GM23338 (cell line): ENCODE measurements at regions not wholly inside any gene's neighbourhood (a gene's known extent, or its start where the extent isn't known, plus 50 kb on each side); places are given as distances from the start of the nearest gene placed in this dataset.

Source experiments
- CREB1 ChIP-seq: fragments of 250-450 bp; sonication (Bioruptor Pico); IDR thresholded peaks from 2 replicates; pipeline ENCODE4 v1.5.0; 2020; ENCODE audit warnings: low read depth, mild to moderate bottlenecking, moderate library complexity
- EZH2 ChIP-seq: fragments of 200-600 bp; sonication (generic); IDR thresholded peaks from one replicate; pipeline ENCODE4 v1.8.0; 2017; ENCODE audit warnings: antibody characterized with exemption, mild to moderate bottlenecking, low read depth; ENCODE audit not compliant: unreplicated experiment
- JUNB ChIP-seq: IDR thresholded peaks from one replicate; pipeline ENCODE4 v1.6.1; 2016; ENCODE audit warnings: antibody characterized with exemption; ENCODE audit not compliant: unreplicated experiment
- POLR2AphosphoS5 ChIP-seq: IDR thresholded peaks from 2 replicates; pipeline ENCODE4 v1.6.1; 2016; ENCODE audit warnings: antibody characterized with exemption, low read depth
- REST ChIP-seq: IDR thresholded peaks from one replicate; pipeline ENCODE4 v1.6.1; 2018; ENCODE audit warnings: antibody characterized with exemption; ENCODE audit not compliant: unreplicated experiment
- TF ChIP-seq, protein P1 (sequence below), 2 experiments: fragments of 200-600 bp in 1 of 2; sonication (generic) in 1 of 2; conservative IDR thresholded peaks; 2 replicates each; pipeline versions ENCODE4 v1.5.1 to v1.6.1; 2016 to 2017; ENCODE audit warnings: antibody characterized with exemption in 2 of 2, low read depth in 2 of 2, mild to moderate bottlenecking in 2 of 2, moderate library complexity in 1 of 2

DNA sequence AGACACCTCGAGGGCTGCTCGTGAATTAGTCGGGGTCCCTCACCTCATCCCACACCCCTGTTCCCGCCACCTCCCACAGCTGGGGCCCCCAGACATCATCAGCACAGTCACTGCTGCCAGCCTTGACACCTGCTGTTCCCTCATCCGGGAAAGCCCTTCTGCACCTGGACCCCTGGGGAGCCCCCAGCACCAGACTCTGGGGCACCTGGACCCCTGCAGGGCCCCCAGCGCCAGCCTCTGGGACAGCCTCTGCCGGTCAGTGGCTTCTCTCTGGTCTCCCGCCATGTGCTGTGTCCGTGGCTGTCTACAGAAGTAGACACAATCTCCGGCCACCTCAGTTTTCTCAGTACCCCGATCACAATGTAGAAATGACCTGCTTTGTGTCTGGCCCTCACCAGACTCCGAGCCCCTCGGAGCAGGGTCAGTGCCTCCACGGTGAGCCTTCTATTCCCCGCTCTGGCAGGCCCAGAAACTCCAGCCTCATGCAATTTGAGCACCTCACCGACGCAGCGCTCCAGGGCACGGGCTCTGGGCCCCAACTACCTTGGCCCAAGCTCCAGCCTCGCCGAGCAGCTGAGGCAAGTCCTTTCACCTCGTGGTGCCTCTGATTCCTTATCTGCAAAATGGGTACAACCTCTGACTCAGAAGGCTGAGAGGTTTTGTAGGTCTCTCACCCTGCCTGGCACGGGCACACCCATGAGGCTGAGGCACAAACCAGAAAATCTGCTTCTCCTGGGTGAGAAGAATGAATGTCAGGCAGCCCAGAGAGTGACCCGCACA lies 84.7 kb downstream of the RIPK4 start:
- TF ChIP-seq, protein P1, sequence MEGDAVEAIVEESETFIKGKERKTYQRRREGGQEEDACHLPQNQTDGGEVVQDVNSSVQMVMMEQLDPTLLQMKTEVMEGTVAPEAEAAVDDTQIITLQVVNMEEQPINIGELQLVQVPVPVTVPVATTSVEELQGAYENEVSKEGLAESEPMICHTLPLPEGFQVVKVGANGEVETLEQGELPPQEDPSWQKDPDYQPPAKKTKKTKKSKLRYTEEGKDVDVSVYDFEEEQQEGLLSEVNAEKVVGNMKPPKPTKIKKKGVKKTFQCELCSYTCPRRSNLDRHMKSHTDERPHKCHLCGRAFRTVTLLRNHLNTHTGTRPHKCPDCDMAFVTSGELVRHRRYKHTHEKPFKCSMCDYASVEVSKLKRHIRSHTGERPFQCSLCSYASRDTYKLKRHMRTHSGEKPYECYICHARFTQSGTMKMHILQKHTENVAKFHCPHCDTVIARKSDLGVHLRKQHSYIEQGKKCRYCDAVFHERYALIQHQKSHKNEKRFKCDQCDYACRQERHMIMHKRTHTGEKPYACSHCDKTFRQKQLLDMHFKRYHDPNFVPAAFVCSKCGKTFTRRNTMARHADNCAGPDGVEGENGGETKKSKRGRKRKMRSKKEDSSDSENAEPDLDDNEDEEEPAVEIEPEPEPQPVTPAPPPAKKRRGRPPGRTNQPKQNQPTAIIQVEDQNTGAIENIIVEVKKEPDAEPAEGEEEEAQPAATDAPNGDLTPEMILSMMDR (conservative IDR thresholded peaks at IDR 0.05; ENCODE audit: low read depth in 2 of 2): no peak
- no peak for TF ChIP-seq CREB1 (CRISPR knock-in tag)
- no peak for TF ChIP-seq EZH2
- TF ChIP-seq JUNB: no peak
- TF ChIP-seq POLR2AphosphoS5: no peak
- no peak for TF ChIP-seq REST
